ENCODE measurements at regions not wholly inside any gene's neighbourhood (a gene's known extent, or its start where the extent isn't known, plus 50 kb on each side); places are given as distances from the start of the nearest gene placed in this dataset.
"Not testable (repeated sequence)": the region's sequence is repeated elsewhere in the genome, so short reads cannot be mapped to it uniquely, and the experiment has no call there.

- H3K4me1 ChIP-seq (ENCODE audit: control insufficient read depth in 1 of 2, insufficient read depth in 1 of 2, low read depth in 1 of 2, low read length in 1 of 2): no peaks in the 10 kb centered on the region
- no peaks in the 10 kb centered on the region for H3K27me3 ChIP-seq
- no peaks in the 10 kb centered on the region for H3K9me3 ChIP-seq
- H3K4me3 ChIP-seq (ENCODE audit: low read depth in 1 of 2, low read length in 1 of 2): no peak overlapping the region
- TF ChIP-seq CTCF (IDR thresholded peaks at IDR 0.05): no peak
- H3K36me3 ChIP-seq: no peaks in the 10 kb centered on the region
- no peak overlapping the region for H3K27ac ChIP-seq
Measured at GRCh38 chr13:39928261-39928660, 272.8 kb downstream of the COG6 start.

DNA sequence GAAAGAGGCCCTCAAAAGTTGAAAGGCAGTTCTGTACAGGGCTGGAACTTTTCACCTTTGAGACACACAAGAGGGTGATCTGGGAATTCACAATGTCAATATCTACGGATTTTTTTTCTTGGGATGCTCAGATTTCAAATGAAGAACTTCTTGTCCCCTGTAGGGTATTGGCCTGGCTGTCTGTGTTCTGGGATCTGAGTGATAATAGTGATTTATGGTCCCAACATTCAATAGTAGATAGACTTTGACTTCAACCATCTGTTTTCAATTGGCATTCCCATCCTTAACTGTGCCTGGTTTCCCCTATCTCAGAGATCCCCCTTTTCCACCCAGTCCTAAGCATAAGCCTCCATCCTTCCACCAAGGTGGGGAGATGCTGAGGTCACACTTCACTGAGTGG is 274.1 kb downstream of the COG6 start:
- no peaks in the 10 kb centered on the region for H3K27me3 ChIP-seq
- H3K4me3 ChIP-seq (ENCODE audit: low read depth in 1 of 2, low read length in 1 of 2): no peak overlapping the region
- no peak overlapping the region for H3K27ac ChIP-seq
- no peaks in the 10 kb centered on the region for H3K36me3 ChIP-seq
- no peak for TF ChIP-seq CTCF (IDR thresholded peaks at IDR 0.05)
- H3K9me3 ChIP-seq: no peaks in the 10 kb centered on the region
- no peaks in the 10 kb centered on the region for H3K4me1 ChIP-seq (ENCODE audit: control insufficient read depth in 1 of 2, insufficient read depth in 1 of 2, low read depth in 1 of 2, low read length in 1 of 2)

DNA sequence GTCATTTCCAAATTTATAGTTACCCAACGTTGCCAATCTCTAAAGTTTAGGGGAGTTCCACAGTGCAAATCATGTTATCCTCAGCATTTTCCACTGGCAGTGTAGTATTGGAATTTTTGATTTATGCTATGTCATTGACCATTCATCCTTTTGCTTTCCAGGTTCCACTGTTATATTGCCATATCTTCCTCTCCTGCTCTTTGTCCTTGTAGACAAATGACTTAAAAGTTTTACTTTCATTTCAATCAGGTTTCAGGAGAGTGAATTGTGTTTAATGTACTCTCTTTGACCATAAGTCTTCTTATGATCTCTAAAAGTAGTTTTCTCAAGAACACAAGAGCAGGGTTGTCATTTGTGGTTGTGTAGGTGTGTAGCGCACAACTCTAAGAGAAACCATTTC is 274.6 kb downstream of the COG6 start:
- no peaks in the 10 kb centered on the region for H3K9me3 ChIP-seq
- H3K4me1 ChIP-seq (ENCODE audit: control insufficient read depth in 1 of 2, insufficient read depth in 1 of 2, low read depth in 1 of 2, low read length in 1 of 2): no peaks in the 10 kb centered on the region
- no peak overlapping the region for H3K4me3 ChIP-seq (ENCODE audit: low read depth in 1 of 2, low read length in 1 of 2)
- H3K27ac ChIP-seq: no peak overlapping the region
- no peak for TF ChIP-seq CTCF (IDR thresholded peaks at IDR 0.05)
- no peaks in the 10 kb centered on the region for H3K27me3 ChIP-seq
- no peaks in the 10 kb centered on the region for H3K36me3 ChIP-seq

- no peak overlapping the region for H3K4me3 ChIP-seq (ENCODE audit: low read depth in 1 of 2, low read length in 1 of 2)
- no peak for TF ChIP-seq CTCF (IDR thresholded peaks at IDR 0.05)
- no peaks in the 10 kb centered on the region for H3K36me3 ChIP-seq
- H3K4me1 ChIP-seq (ENCODE audit: control insufficient read depth in 1 of 2, insufficient read depth in 1 of 2, low read depth in 1 of 2, low read length in 1 of 2): no peaks in the 10 kb centered on the region
- H3K27ac ChIP-seq: no peak overlapping the region
- no peaks in the 10 kb centered on the region for H3K9me3 ChIP-seq
- no peaks in the 10 kb centered on the region for H3K27me3 ChIP-seq
Measured at GRCh38 chr13:39930544-39931444, 275.3 kb downstream of the COG6 start.

GRCh38 chr13:39931505-39931904 is 276.0 kb downstream of the COG6 start:
- Histone ChIP-seq H3K36me3 (no peaks in the 10 kb centered on the region), H3K4me1 (ENCODE audit: control insufficient read depth in 1 of 2, insufficient read depth in 1 of 2, low read depth in 1 of 2, low read length in 1 of 2) (no peaks in the 10 kb centered on the region), H3K27ac (no peak overlapping the region), H3K27me3 (no peaks in the 10 kb centered on the region), H3K9me3 (no peaks in the 10 kb centered on the region), H3K4me3 (ENCODE audit: low read depth in 1 of 2, low read length in 1 of 2) (no peak overlapping the region)
- TF ChIP-seq CTCF (IDR thresholded peaks at IDR 0.05): no peak

GRCh38 chr13:39932514-39932913 is 277.1 kb downstream of the COG6 start:
- H3K9me3 ChIP-seq; H3K4me1 ChIP-seq (ENCODE audit: control insufficient read depth in 1 of 2, insufficient read depth in 1 of 2, low read depth in 1 of 2, low read length in 1 of 2); H3K4me3 ChIP-seq (ENCODE audit: low read depth in 1 of 2, low read length in 1 of 2); H3K27ac ChIP-seq; H3K27me3 ChIP-seq; H3K36me3 ChIP-seq: not testable (repeated sequence)
